Testis (tissue), 2 donors: ENCODE measurements at regions not wholly inside any gene's neighbourhood (a gene's known extent, or its start where the extent isn't known, plus 50 kb on each side); places are given as distances from the start of the nearest gene placed in this dataset.
"Not testable (repeated sequence)": the region's sequence is repeated elsewhere in the genome, so short reads cannot be mapped to it uniquely, and the experiment has no call there.

Source experiments
- DNase-seq: peaks from one replicate; pipeline ENCODE4 v3.0.0-alpha.2; 2019
- H3K27ac ChIP-seq, 2 donors: fragments of 200-600 bp; sonication (generic); one replicate each; pipeline ENCODE4 v1.5.1; 2019
- H3K27me3 ChIP-seq: fragments of 200-600 bp; sonication (generic); one replicate; pipeline ENCODE4 v1.5.1; 2019
- H3K36me3 ChIP-seq: fragments of 200-600 bp; sonication (generic); one replicate; pipeline ENCODE4 v1.5.1; 2017; ENCODE audit warnings: low read depth; ENCODE audit errors: missing control alignments
- H3K4me1 ChIP-seq: fragments of 200-600 bp; sonication (generic); one replicate; pipeline ENCODE4 v1.5.1; 2019
- H3K4me3 ChIP-seq, 2 donors: fragments of 200-600 bp; sonication (generic); one replicate each; pipeline ENCODE4 v1.5.1; 2017 to 2019
- H3K9me3 ChIP-seq: fragments of 200-600 bp; sonication (generic); one replicate; pipeline ENCODE4 v1.5.1; 2017
- CTCF ChIP-seq, 3 experiments: fragments of 450-650 bp in 2 of 3; fragments of 200-600 bp in 1 of 3; sonication (generic) in 1 of 3; IDR thresholded peaks; one replicate each; pipeline ENCODE4 v1.5.1; 2016 to 2019; ENCODE audit warnings: antibody characterized with exemption in 3 of 3, mild to moderate bottlenecking in 2 of 3, moderate library complexity in 1 of 3
- POLR2A ChIP-seq: fragments of 450-650 bp; IDR thresholded peaks from one replicate; pipeline ENCODE4 v1.6.1; 2017; ENCODE audit warnings: antibody characterized with exemption, mild to moderate bottlenecking, moderate library complexity
- WGBS, 2 donors: methylation state at CpG; one replicate each; pipeline ENCODE4 v1.1.5; 2018; 5-methylcytosine and 5-hydroxymethylcytosine counted together
- intact Hi-C: fragments of 100-400 bp; cut with DNase I; formaldehyde crosslinking; loops from one replicate; pipeline ENCODE4 v1.15.1; 2023; ENCODE audit warnings: low total_unique reads

DNA sequence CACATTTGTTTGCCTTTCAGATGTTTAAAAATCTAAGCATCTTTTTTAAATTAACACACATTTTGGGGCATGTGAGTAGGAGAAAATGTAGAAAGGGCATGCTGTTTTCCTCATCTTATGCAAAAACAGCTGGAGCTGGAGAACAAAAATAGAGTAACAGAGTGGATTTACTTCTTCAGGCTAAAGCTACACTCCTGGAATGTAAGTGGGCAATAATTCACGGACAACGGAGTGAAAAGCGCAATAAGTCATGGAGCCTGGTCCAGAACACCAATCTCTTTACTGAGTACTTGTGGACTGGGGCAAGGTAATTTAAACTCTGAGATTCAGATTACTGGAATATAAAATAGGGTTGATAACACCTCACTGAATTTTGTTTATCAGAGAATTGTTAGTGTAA lies 1018.8 kb upstream of the HS3ST1 start:
- Histone ChIP-seq H3K4me3 (no peak overlapping the region), H3K9me3 (no peaks in the 10 kb centered on the region), H3K27ac (no peak overlapping the region), H3K36me3 (no peaks in the 10 kb centered on the region), H3K27me3 (no peaks in the 10 kb centered on the region), H3K4me1 (no peaks in the 10 kb centered on the region)
- no peak for TF ChIP-seq CTCF (IDR thresholded peaks at IDR 0.05)
- no peak for TF ChIP-seq POLR2A
- WGBS, 2 donors = 58% methylated on average over 3 of the region's 3 CpGs
- no peak for DNase-seq
- intact Hi-C loops = no loop called here

- no peaks in the 10 kb centered on the region for H3K36me3 ChIP-seq
- WGBS, 2 donors = 68 to 77% methylated on average over 2 of the region's 2 CpGs
- H3K4me1 ChIP-seq = no peaks in the 10 kb centered on the region
- H3K9me3 ChIP-seq = no peaks in the 10 kb centered on the region
- TF ChIP-seq CTCF (IDR thresholded peaks at IDR 0.05) = no peak
- TF ChIP-seq POLR2A = no peak
- intact Hi-C loops = no loop called here
- no peak for DNase-seq
- H3K27ac ChIP-seq = no peak overlapping the region
- no peak overlapping the region for H3K4me3 ChIP-seq
- H3K27me3 ChIP-seq = no peaks in the 10 kb centered on the region
Observed at GRCh38 chr4:12446657-12447185, 1018.0 kb upstream of the HS3ST1 start.

- 45 to 53% methylated on average over 5 of the region's 5 CpGs for WGBS, 2 donors
- Histone ChIP-seq H3K9me3 (no peaks in the 10 kb centered on the region), H3K27ac (no peak overlapping the region), H3K36me3 (no peaks in the 10 kb centered on the region), H3K4me1 (no peaks in the 10 kb centered on the region), H3K27me3 (no peaks in the 10 kb centered on the region), H3K4me3 (no peak overlapping the region)
- intact Hi-C loops = no loop called here
- TF ChIP-seq CTCF (IDR thresholded peaks at IDR 0.05) = no peak
- no peak for TF ChIP-seq POLR2A
- DNase-seq = no peak
Observed at GRCh38 chr4:12446256-12446655, 1017.6 kb upstream of the HS3ST1 start.

DNA sequence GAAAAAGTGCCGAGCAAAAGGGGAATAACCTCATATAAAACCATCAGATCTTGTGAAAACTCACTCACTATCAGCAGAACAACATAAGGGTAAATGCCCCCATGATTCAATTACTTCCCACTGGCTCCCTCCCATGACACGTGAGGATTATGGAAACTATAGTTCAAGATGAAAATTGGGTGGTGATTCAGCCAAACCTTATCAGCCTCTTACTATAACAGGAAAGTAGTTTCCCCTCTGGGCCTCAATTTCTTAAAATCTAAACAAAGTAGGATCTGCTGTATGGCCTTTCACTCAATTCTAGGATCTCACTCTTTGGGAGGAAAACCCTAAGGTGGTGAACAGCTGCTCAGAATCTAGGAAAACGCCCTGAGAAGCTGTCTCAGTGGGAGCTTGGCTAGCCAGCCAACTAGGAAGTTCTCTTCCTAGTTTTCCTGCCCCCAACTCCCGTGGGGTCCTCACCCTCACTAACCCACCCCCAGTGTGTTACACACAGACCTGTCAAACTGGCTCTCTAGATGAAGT lies 1017.1 kb upstream of the HS3ST1 start:
- 53 to 56% methylated on average over 4 of the region's 4 CpGs for WGBS, 2 donors
- Histone ChIP-seq H3K36me3 (no peaks in the 10 kb centered on the region), H3K4me1 (no peaks in the 10 kb centered on the region), H3K27ac (no peak overlapping the region), H3K9me3 (no peaks in the 10 kb centered on the region), H3K27me3 (no peaks in the 10 kb centered on the region), H3K4me3 (no peak overlapping the region)
- DNase-seq = no peak
- intact Hi-C loops = no loop called here
- TF ChIP-seq POLR2A = no peak
- no peak for TF ChIP-seq CTCF (IDR thresholded peaks at IDR 0.05)

- H3K27me3 ChIP-seq = no peaks in the 10 kb centered on the region
- no peak overlapping the region for H3K4me3 ChIP-seq
- no peak for DNase-seq
- H3K4me1 ChIP-seq = no peaks in the 10 kb centered on the region
- WGBS, 2 donors = 76 to 83% methylated on average over 5 of the region's 5 CpGs
- TF ChIP-seq POLR2A (no peak), CTCF (IDR thresholded peaks at IDR 0.05) (no peak)
- H3K36me3 ChIP-seq = no peaks in the 10 kb centered on the region
- no peak overlapping the region for H3K27ac ChIP-seq
- no peaks in the 10 kb centered on the region for H3K9me3 ChIP-seq
- intact Hi-C loops = no loop called here
Observed at GRCh38 chr4:12439633-12440305, 1011.1 kb upstream of the HS3ST1 start.

- H3K27ac ChIP-seq, H3K36me3 ChIP-seq, DNase-seq, intact Hi-C loops, H3K4me3 ChIP-seq, H3K27me3 ChIP-seq, H3K4me1 ChIP-seq, H3K9me3 ChIP-seq: not testable (repeated sequence)
- 69 to 94% methylated on average over 7 of the region's 7 CpGs for WGBS, 2 donors
Observed at GRCh38 chr4:12431259-12431658, 1002.6 kb upstream of the HS3ST1 start.
